ENCODE measurements at regions not wholly inside any gene's neighbourhood (a gene's known extent, or its start where the extent isn't known, plus 50 kb on each side); places are given as distances from the start of the nearest gene placed in this dataset.
"Not testable (repeated sequence)": the region's sequence is repeated elsewhere in the genome, so short reads cannot be mapped to it uniquely, and the experiment has no call there.

DNA sequence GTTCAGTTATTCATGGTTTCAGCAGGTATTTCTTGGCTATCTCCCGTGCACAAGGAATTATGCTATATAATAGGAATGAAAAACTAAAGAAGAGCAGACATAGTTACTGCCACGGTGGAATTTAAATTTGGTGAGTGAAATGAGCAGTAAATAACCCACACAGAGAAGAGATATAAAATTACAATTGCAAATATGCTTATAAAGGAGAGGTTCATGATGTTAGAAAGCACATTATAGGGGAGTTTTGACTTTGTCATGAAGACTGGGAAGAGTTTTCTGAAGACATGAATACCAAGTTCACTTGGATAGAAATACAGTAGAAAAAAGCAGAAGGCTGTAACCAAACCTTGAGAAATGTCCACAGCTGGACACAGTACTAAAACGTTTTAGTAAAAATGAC is 712.0 kb upstream of the AADAT start:
- no peak overlapping the region for H3K9ac ChIP-seq (ENCODE audit: low read length)
- no peaks in the 10 kb centered on the region for H3K4me1 ChIP-seq (ENCODE audit: control insufficient read depth, insufficient read depth, low read length)
- no peak overlapping the region for H3K4me3 ChIP-seq (ENCODE audit: low read length)

DNA sequence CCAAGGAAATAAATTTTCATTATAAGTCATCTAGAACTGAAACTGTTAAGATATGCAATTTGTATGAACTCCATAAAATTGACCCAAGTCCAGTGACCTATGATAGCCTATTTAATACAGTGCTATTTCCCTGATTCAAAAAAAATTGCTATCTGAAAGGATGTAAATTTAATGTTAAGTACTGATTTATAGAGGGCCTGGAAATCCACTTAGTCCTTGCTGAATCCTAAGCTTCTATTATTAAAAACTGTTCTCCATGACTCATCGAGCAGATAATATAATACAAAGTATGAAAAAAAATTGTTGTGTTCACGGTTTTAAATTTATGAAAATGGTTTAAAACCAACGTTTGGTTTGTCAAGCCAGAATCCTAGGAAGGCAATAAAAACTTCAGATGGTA is 704.8 kb upstream of the AADAT start:
- H3K27me3 ChIP-seq (replicated peaks; ENCODE audit: control insufficient read depth, insufficient read depth, low read length), result no peaks in the 10 kb centered on the region
- no peak for DNase-seq (ENCODE audit: low read depth)
- H3K4me1 ChIP-seq (ENCODE audit: control insufficient read depth, insufficient read depth, low read length), result no peaks in the 10 kb centered on the region
- no peak overlapping the region for H3K4me3 ChIP-seq (ENCODE audit: low read length)
- H3K36me3 ChIP-seq (ENCODE audit: control insufficient read depth, insufficient read depth, low read length, severe bottlenecking), result no peaks in the 10 kb centered on the region
- H3K9me3 ChIP-seq (ENCODE audit: control insufficient read depth, low read length), result no peaks in the 10 kb centered on the region
- no peak overlapping the region for H3K9ac ChIP-seq (ENCODE audit: low read length)

More for the DNA sequence above, 712.0 kb upstream of the AADAT start:
- H3K36me3 ChIP-seq (ENCODE audit: control insufficient read depth, insufficient read depth, low read length, severe bottlenecking), result no peaks in the 10 kb centered on the region
- no peaks in the 10 kb centered on the region for H3K27me3 ChIP-seq (replicated peaks; ENCODE audit: control insufficient read depth, insufficient read depth, low read length)
- no peaks in the 10 kb centered on the region for H3K9me3 ChIP-seq (ENCODE audit: control insufficient read depth, low read length)
- DNase-seq (ENCODE audit: low read depth), result no peak

GRCh38 chr4:170788540-170789051 is 698.8 kb upstream of the AADAT start:
- not testable (repeated sequence) for H3K36me3 ChIP-seq (ENCODE audit: control insufficient read depth, insufficient read depth, low read length, severe bottlenecking); DNase-seq (ENCODE audit: low read depth); H3K4me3 ChIP-seq (ENCODE audit: low read length); H3K27me3 ChIP-seq (replicated peaks; ENCODE audit: control insufficient read depth, insufficient read depth, low read length); H3K9ac ChIP-seq (ENCODE audit: low read length); H3K9me3 ChIP-seq (ENCODE audit: control insufficient read depth, low read length); H3K4me1 ChIP-seq (ENCODE audit: control insufficient read depth, insufficient read depth, low read length)

GRCh38 chr4:170777663-170778062 is 687.9 kb upstream of the AADAT start:
- H3K9ac ChIP-seq (ENCODE audit: low read length), result no peak overlapping the region
- H3K4me1 ChIP-seq (ENCODE audit: control insufficient read depth, insufficient read depth, low read length), result no peaks in the 10 kb centered on the region
- no peak overlapping the region for H3K4me3 ChIP-seq (ENCODE audit: low read length)
- DNase-seq (ENCODE audit: low read depth), result no peak
- no peaks in the 10 kb centered on the region for H3K36me3 ChIP-seq (ENCODE audit: control insufficient read depth, insufficient read depth, low read length, severe bottlenecking)
- H3K9me3 ChIP-seq (ENCODE audit: control insufficient read depth, low read length), result no peaks in the 10 kb centered on the region
- H3K27me3 ChIP-seq (replicated peaks; ENCODE audit: control insufficient read depth, insufficient read depth, low read length), result no peaks in the 10 kb centered on the region

- no peak for DNase-seq (ENCODE audit: low read depth)
- Histone ChIP-seq H3K4me3 (ENCODE audit: low read length) (no peak overlapping the region), H3K27me3 (replicated peaks; ENCODE audit: control insufficient read depth, insufficient read depth, low read length) (no peaks in the 10 kb centered on the region), H3K4me1 (ENCODE audit: control insufficient read depth, insufficient read depth, low read length) (no peaks in the 10 kb centered on the region), H3K36me3 (ENCODE audit: control insufficient read depth, insufficient read depth, low read length, severe bottlenecking) (no peaks in the 10 kb centered on the region), H3K9me3 (ENCODE audit: control insufficient read depth, low read length) (no peaks in the 10 kb centered on the region), H3K9ac (ENCODE audit: low read length) (no peak overlapping the region)
Measured at GRCh38 chr4:170776983-170777382, 687.2 kb upstream of the AADAT start.

DNA sequence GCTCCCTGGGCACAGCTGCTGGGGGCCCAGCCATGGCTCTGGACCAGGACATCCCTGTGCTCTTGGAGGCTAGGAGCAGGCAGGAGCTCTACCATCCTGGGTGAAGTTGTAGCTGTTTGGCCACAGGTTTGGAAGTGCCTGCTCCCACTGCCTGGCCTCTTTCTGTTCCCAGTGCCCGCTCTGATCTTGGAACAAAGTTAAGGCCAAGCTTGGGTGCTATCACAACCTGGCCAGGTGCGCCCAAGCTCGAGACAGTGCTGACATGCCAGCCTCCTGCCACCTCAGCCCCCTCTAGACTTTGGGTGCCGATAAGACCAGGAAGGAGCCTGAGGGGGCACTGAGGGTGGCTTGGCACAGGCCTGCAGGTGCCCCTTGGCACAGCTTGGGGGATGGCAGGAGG is 686.1 kb upstream of the AADAT start:
- H3K4me3 ChIP-seq (ENCODE audit: low read length), result no peak overlapping the region
- no peaks in the 10 kb centered on the region for H3K27me3 ChIP-seq (replicated peaks; ENCODE audit: control insufficient read depth, insufficient read depth, low read length)
- H3K9ac ChIP-seq (ENCODE audit: low read length), result no peak overlapping the region
- DNase-seq (ENCODE audit: low read depth), result no peak
- no peaks in the 10 kb centered on the region for H3K36me3 ChIP-seq (ENCODE audit: control insufficient read depth, insufficient read depth, low read length, severe bottlenecking)
- no peaks in the 10 kb centered on the region for H3K9me3 ChIP-seq (ENCODE audit: control insufficient read depth, low read length)
- H3K4me1 ChIP-seq (ENCODE audit: control insufficient read depth, insufficient read depth, low read length), result no peaks in the 10 kb centered on the region

- Histone ChIP-seq H3K4me3 (ENCODE audit: low read length) (no peak overlapping the region), H3K27me3 (replicated peaks; ENCODE audit: control insufficient read depth, insufficient read depth, low read length) (no peaks in the 10 kb centered on the region), H3K4me1 (ENCODE audit: control insufficient read depth, insufficient read depth, low read length) (no peaks in the 10 kb centered on the region), H3K9ac (ENCODE audit: low read length) (no peak overlapping the region), H3K9me3 (ENCODE audit: control insufficient read depth, low read length) (no peaks in the 10 kb centered on the region), H3K36me3 (ENCODE audit: control insufficient read depth, insufficient read depth, low read length, severe bottlenecking) (no peaks in the 10 kb centered on the region)
- DNase-seq (ENCODE audit: low read depth), result no peak
Measured at GRCh38 chr4:170773709-170774273, 684.0 kb upstream of the AADAT start.

DNA sequence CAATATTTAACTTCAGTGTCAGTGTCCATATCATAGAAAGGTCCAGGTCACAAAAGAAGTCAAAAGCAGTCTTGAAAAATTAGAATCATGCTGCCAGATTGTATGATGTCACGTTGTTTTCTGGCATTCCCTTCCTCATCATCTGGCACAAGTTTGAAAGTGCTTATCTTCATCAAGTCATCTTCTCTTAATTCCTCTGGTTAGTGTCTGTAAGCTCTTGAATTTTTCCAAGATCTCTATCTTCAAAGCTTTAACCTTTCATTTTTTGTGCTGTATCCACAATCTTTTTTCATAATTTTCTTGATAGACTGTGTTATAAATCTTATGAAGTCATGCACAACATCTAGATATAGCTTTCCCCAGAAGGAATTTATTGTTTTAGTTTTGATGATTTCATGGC is 682.7 kb upstream of the AADAT start:
- no peaks in the 10 kb centered on the region for H3K9me3 ChIP-seq (ENCODE audit: control insufficient read depth, low read length)
- DNase-seq (ENCODE audit: low read depth), result no peak
- no peaks in the 10 kb centered on the region for H3K36me3 ChIP-seq (ENCODE audit: control insufficient read depth, insufficient read depth, low read length, severe bottlenecking)
- no peaks in the 10 kb centered on the region for H3K4me1 ChIP-seq (ENCODE audit: control insufficient read depth, insufficient read depth, low read length)
- H3K27me3 ChIP-seq (replicated peaks; ENCODE audit: control insufficient read depth, insufficient read depth, low read length), result no peaks in the 10 kb centered on the region
- no peak overlapping the region for H3K9ac ChIP-seq (ENCODE audit: low read length)
- no peak overlapping the region for H3K4me3 ChIP-seq (ENCODE audit: low read length)

- Histone ChIP-seq H3K27me3 (replicated peaks; ENCODE audit: control insufficient read depth, insufficient read depth, low read length) (no peaks in the 10 kb centered on the region), H3K9me3 (ENCODE audit: control insufficient read depth, low read length) (peaks cover 5% of the 10 kb centered on the region), H3K4me1 (ENCODE audit: control insufficient read depth, insufficient read depth, low read length) (no peaks in the 10 kb centered on the region), H3K9ac (ENCODE audit: low read length) (no peak overlapping the region), H3K4me3 (ENCODE audit: low read length) (no peak overlapping the region), H3K36me3 (ENCODE audit: control insufficient read depth, insufficient read depth, low read length, severe bottlenecking) (no peaks in the 10 kb centered on the region)
- no peak for DNase-seq (ENCODE audit: low read depth)
Measured at GRCh38 chr4:170770664-170771063, 680.9 kb upstream of the AADAT start.

GRCh38 chr4:170769862-170770261 is 680.1 kb upstream of the AADAT start:
- peak; percentile 58 for DNase-seq (ENCODE audit: low read depth)
- Histone ChIP-seq H3K27me3 (replicated peaks; ENCODE audit: control insufficient read depth, insufficient read depth, low read length) (no peaks in the 10 kb centered on the region), H3K9ac (ENCODE audit: low read length) (no peak overlapping the region), H3K4me3 (ENCODE audit: low read length) (no peak overlapping the region), H3K36me3 (ENCODE audit: control insufficient read depth, insufficient read depth, low read length, severe bottlenecking) (no peaks in the 10 kb centered on the region), H3K4me1 (ENCODE audit: control insufficient read depth, insufficient read depth, low read length) (no peaks in the 10 kb centered on the region), H3K9me3 (ENCODE audit: control insufficient read depth, low read length) (peaks cover 5% of the 10 kb centered on the region)

DNA sequence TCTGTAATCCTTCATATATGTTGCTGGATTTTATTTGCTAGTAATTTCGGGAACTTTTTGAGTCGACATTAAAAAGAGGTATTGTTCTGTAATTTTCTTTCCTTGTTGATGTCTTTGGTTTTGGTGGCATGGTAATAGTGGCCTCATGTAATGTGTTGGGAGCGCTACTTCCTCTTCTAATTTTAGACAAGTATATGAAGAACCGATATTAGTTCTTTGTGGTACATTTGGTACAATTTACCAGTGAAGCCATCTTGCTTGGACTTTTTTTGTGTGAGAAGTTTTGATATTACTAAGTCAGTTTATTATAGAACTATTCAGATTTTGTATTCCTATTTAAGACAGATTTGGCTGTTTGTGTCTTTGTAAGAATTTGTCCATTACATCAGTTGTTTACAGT is 669.2 kb upstream of the AADAT start:
- Histone ChIP-seq H3K4me3 (ENCODE audit: low read length) (no peak overlapping the region), H3K9ac (ENCODE audit: low read length) (no peak overlapping the region), H3K27me3 (replicated peaks; ENCODE audit: control insufficient read depth, insufficient read depth, low read length) (no peaks in the 10 kb centered on the region), H3K4me1 (ENCODE audit: control insufficient read depth, insufficient read depth, low read length) (no peaks in the 10 kb centered on the region), H3K36me3 (ENCODE audit: control insufficient read depth, insufficient read depth, low read length, severe bottlenecking) (no peaks in the 10 kb centered on the region), H3K9me3 (ENCODE audit: control insufficient read depth, low read length) (peaks cover 2% of the 10 kb centered on the region)
- no peak for DNase-seq (ENCODE audit: low read depth)

- H3K4me3 ChIP-seq (ENCODE audit: low read length), result no peak overlapping the region
- no peaks in the 10 kb centered on the region for H3K4me1 ChIP-seq (ENCODE audit: control insufficient read depth, insufficient read depth, low read length)
- no peak overlapping the region for H3K9ac ChIP-seq (ENCODE audit: low read length)
- H3K36me3 ChIP-seq (ENCODE audit: control insufficient read depth, insufficient read depth, low read length, severe bottlenecking), result no peaks in the 10 kb centered on the region
- DNase-seq (ENCODE audit: low read depth), result no peak
- H3K27me3 ChIP-seq (replicated peaks; ENCODE audit: control insufficient read depth, insufficient read depth, low read length), result no peaks in the 10 kb centered on the region
- H3K9me3 ChIP-seq (ENCODE audit: control insufficient read depth, low read length), result peaks cover 2% of the 10 kb centered on the region
Measured at GRCh38 chr4:170750519-170750918, 660.8 kb upstream of the AADAT start.
